GM12878 (cell line): ENCODE measurements at regions not wholly inside any gene's neighbourhood (a gene's known extent, or its start where the extent isn't known, plus 50 kb on each side); places are given as distances from the start of the nearest gene placed in this dataset.

ENCODE experiments used
- ATAC-seq: fragments of 200-7000 bp; cut with Tn5 transposase; 3 replicates; pipeline ENCODE4 v1.9.1; 2020; ENCODE audit warnings: mild to moderate bottlenecking, moderate library complexity
- BruUV-seq: library from RNA; stranded (reverse); fragments of 400-500 nt; replicated peaks from 2 replicates; lab custom pipeline; 2021; lab: Mats Ljungman, UMichigan
- CTCF ChIA-PET: fragments of 300-600 bp; sonication (Branson Sonifier 250); formaldehyde crosslinking; extraction: SDS; loops from one replicate; lab custom pipeline; 2021; ENCODE audit warnings: inconsistent platforms; lab: Yijun Ruan, JAX
- POLR2A ChIA-PET: fragments of 350-600 bp; formaldehyde crosslinking; extraction: SDS; loops from one replicate; lab custom pipeline; 2021; ENCODE audit warnings: inconsistent platforms; lab: Charles Lee
- RAD21 ChIA-PET: fragments of 300-600 bp; sonication (Branson Sonifier 250); formaldehyde crosslinking; loops from one replicate; lab custom pipeline; 2023; ENCODE audit warnings: antibody characterized with exemption; ENCODE audit not compliant: unreplicated experiment; lab: Charles Lee
- SMC1A ChIA-PET: fragments of 300-600 bp; sonication (Branson Sonifier 250); formaldehyde crosslinking; loops from one replicate; lab custom pipeline; 2023; ENCODE audit not compliant: unreplicated experiment, uncharacterized antibody; lab: Charles Lee
- DNase-seq: peaks from one replicate; pipeline ENCODE4 v3.0.0-alpha.2; 2011; ENCODE audit warnings: low read depth, low spot score
- FAIRE-seq: peaks from 3 replicates; lab custom pipeline; 2011; peaks lifted over from hg19 to GRCh38; lab: Jason Lieb, UNC
- H2AFZ ChIP-seq: 2 replicates; pipeline ENCODE4 v1.6.0; 2011; ENCODE audit warnings: low read depth, low read length, control low read depth; ENCODE audit not compliant: control insufficient read depth
- H3K27ac ChIP-seq: 2 replicates; pipeline ENCODE4 v1.5.1; 2011; ENCODE audit warnings: control low read depth; ENCODE audit not compliant: control insufficient read depth, insufficient read depth
- H3K27me3 ChIP-seq, 2 experiments: replicated peaks in 1 of 2; 2 replicates each; pipeline versions ENCODE4 v1.6.0 to v1.6.1; 2011; ENCODE audit warnings: low read length in 1 of 2; ENCODE audit not compliant: control insufficient read depth in 2 of 2, insufficient read depth in 2 of 2
- H3K36me3 ChIP-seq, 2 experiments: 2 replicates each; pipeline ENCODE4 v1.5.1; 2011; ENCODE audit warnings: low read length in 1 of 2; ENCODE audit not compliant: control insufficient read depth in 2 of 2, insufficient read depth in 2 of 2
- H3K4me1 ChIP-seq: 2 replicates; pipeline ENCODE4 v1.6.1; 2011; ENCODE audit warnings: mild to moderate bottlenecking, low read length, moderate library complexity, mixed read lengths; ENCODE audit not compliant: control insufficient read depth, insufficient read depth
- H3K4me2 ChIP-seq: 2 replicates; pipeline ENCODE4 v1.6.0; 2011; ENCODE audit warnings: control low read depth; ENCODE audit not compliant: control insufficient read depth, insufficient read depth
- H3K4me3 ChIP-seq: fragments of 200-600 bp; sonication (generic); 2 replicates; pipeline ENCODE4 v1.5.1; 2016
- H3K79me2 ChIP-seq: 2 replicates; pipeline ENCODE4 v1.6.0; 2011; ENCODE audit warnings: low read length; ENCODE audit not compliant: control insufficient read depth, insufficient read depth
- H3K9ac ChIP-seq: 2 replicates; pipeline ENCODE4 v1.8.0; 2011; ENCODE audit warnings: low read length, control low read depth, mixed read lengths; ENCODE audit not compliant: control insufficient read depth, insufficient read depth
- H3K9me3 ChIP-seq: replicated peaks from 3 replicates; pipeline ENCODE4 v1.5.1; 2011; ENCODE audit warnings: mild to moderate bottlenecking, low read length; ENCODE audit not compliant: control insufficient read depth, insufficient read depth
- H4K20me1 ChIP-seq: 2 replicates; pipeline ENCODE4 v1.6.0; 2011; ENCODE audit not compliant: control insufficient read depth, insufficient read depth
- BCL3 ChIP-seq: IDR thresholded peaks from 2 replicates; pipeline ENCODE4 v1.6.1; 2011; ENCODE audit warnings: borderline replicate concordance, low read depth, mild to moderate bottlenecking, moderate library complexity, low read length; ENCODE audit not compliant: insufficient read depth, poor library complexity, severe bottlenecking
- BMI1 ChIP-seq: fragments of 450-650 bp; IDR thresholded peaks from 2 replicates; pipeline ENCODE4 v1.6.1; 2016; ENCODE audit warnings: mild to moderate bottlenecking, moderate library complexity, borderline replicate concordance
- FOXK2 ChIP-seq: fragments of 450-650 bp; IDR thresholded peaks from 2 replicates; pipeline ENCODE4 v1.6.1; 2017; ENCODE audit warnings: mild to moderate bottlenecking, moderate library complexity
- HDGF ChIP-seq: fragments of 450-650 bp; IDR thresholded peaks from 2 replicates; pipeline ENCODE4 v1.6.1; 2016; ENCODE audit warnings: antibody characterized with exemption
- NKRF ChIP-seq: fragments of 450-650 bp; conservative IDR thresholded peaks from 2 replicates; pipeline ENCODE4 v1.6.1; 2017; ENCODE audit warnings: mild to moderate bottlenecking, moderate library complexity
- NR2F1 ChIP-seq: fragments of 450-650 bp; conservative IDR thresholded peaks from 2 replicates; pipeline ENCODE4 v1.6.1; 2017; ENCODE audit warnings: mild to moderate bottlenecking
- SP1 ChIP-seq: IDR thresholded peaks from one replicate; pipeline ENCODE4 v1.6.1; 2011; ENCODE audit warnings: low read depth, low read length
- TAF1 ChIP-seq: IDR thresholded peaks from 2 replicates; pipeline ENCODE4 v1.6.1; 2011; ENCODE audit warnings: mild to moderate bottlenecking, low read depth, low read length, borderline replicate concordance
- TCF3 ChIP-seq: IDR thresholded peaks from 2 replicates; pipeline ENCODE4 v1.6.1; 2012; ENCODE audit warnings: low read depth, mild to moderate bottlenecking, low read length, borderline replicate concordance; ENCODE audit not compliant: insufficient read depth
- WRNIP1 ChIP-seq: IDR thresholded peaks from 2 replicates; pipeline ENCODE4 v1.6.1; 2011; ENCODE audit warnings: low read depth, low read length, improper control_type of control experiment, borderline replicate concordance
- ZBTB40 ChIP-seq: fragments of 450-650 bp; IDR thresholded peaks from 2 replicates; pipeline ENCODE4 v1.6.1; 2016; ENCODE audit warnings: mild to moderate bottlenecking, moderate library complexity, borderline replicate concordance
- whole genome bisulfite sequencing: methylation state at CpG from one replicate; pipeline ENCODE4 v1.1.6; 2016; ENCODE audit warnings: low lambda C conversion rate; ENCODE audit not compliant: insufficient replicate concordance, insufficient coverage; ENCODE audit errors: missing lambda C conversion rate; 5-methylcytosine and 5-hydroxymethylcytosine counted together
- in situ Hi-C: fragments of 300-500 bp; cut with MboI; formaldehyde crosslinking; loops from 9 replicates; pipeline ENCODE4 v1.14.3; 2018; ENCODE audit warnings: mixed read lengths
- intact Hi-C: fragments of 100-400 bp; cut with micrococcal nuclease; formaldehyde crosslinking; loops from one replicate; pipeline ENCODE4 v1.14.2; 2022; ENCODE audit not compliant: unreplicated experiment

GRCh38 chr9:119967867-119968535 lies 598.8 kb upstream of the BRINP1 start:
- ChIA-PET SMC1A (interaction anchor here (0.7 to 2.7 kb wide), 4 partner anchors 22 to 684 kb away, joined by 3 to 10 read pairs (median 3); no protein-coding TSS in a partner anchor), POLR2A (no interaction called here), CTCF (interaction anchor here (0.6 to 3.4 kb wide), 15 partner anchors 9 to 1996 kb away, joined by 3 to 21 read pairs (median 4); no protein-coding TSS in a partner anchor)
- ATAC-seq (no peak), FAIRE-seq (no peak)
- Histone ChIP-seq H2AFZ (no peak overlapping the region), H3K4me2 (no peak overlapping the region), H3K9ac (no peak overlapping the region), H3K9me3 (no peaks in the 10 kb centered on the region), H3K27me3 (no peaks in the 10 kb centered on the region; a peak in 1 of 4 replicates), H3K79me2 (no peaks in the 10 kb centered on the region), H4K20me1 (no peaks in the 10 kb centered on the region), H3K27ac (no peak overlapping the region), H3K36me3 (no peaks in the 10 kb centered on the region), H3K4me3 (no peak overlapping the region)
- intact Hi-C loops: no loop called here
- WGBS: 11% methylated on average over 6 of the region's 6 CpGs
- no TSS peak for BruUV-seq
- in situ Hi-C loops: no loop called here
- TF ChIP-seq SP1 (no peak), HDGF (no peak), FOXK2 (no peak), TCF3 (no peak), ZBTB40 (no peak), NR2F1 (no peak), WRNIP1 (no peak), BCL3 (no peak), TAF1 (no peak), BMI1 (no peak), NKRF (no peak)
- TF ChIP-seq, all 136 proteins: peak for 0
- DNase-seq: no peak
- no peaks in the 10 kb centered on the region for H3K4me1 ChIP-seq
- RAD21 ChIA-PET: no interaction called here
